ENCODE measurements at regions not wholly inside any gene's neighbourhood (a gene's known extent, or its start where the extent isn't known, plus 50 kb on each side); places are given as distances from the start of the nearest gene placed in this dataset.

GRCh38 chr7:54701982-54702381 is 57.0 kb downstream of the SEC61G start:
- intact Hi-C loops (cut with DNase I), result no loop called here
- no peak for ATAC-seq (ENCODE audit: poor library complexity)
- DNase-seq, result no peak

DNA sequence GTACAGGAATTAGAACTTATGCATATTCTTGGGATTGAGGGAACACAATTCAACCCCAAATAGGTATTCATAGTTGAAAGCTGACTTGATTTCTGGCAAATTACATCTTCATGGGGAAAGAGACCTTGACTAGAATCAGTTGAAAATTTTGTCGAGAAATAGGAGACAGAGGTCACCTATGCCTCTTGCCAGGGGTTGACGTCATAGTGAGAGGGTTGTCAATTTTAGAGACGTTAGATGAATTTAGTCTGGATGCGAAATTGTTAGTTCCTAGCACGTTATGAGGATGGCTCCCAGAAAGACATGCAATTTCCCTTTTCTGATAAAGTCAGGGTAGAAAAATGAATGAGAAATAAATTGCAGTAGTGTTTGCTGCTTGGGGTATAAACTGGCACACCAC is 59.3 kb downstream of the SEC61G start:
- DNase-seq (no peak), ATAC-seq (ENCODE audit: poor library complexity) (no peak)
- intact Hi-C loops (cut with DNase I), result no loop called here

- DNase-seq (no peak), ATAC-seq (ENCODE audit: poor library complexity) (no peak)
- intact Hi-C loops (cut with DNase I), result no loop called here
Observed at GRCh38 chr7:54697659-54698186, 61.3 kb downstream of the SEC61G start.

- intact Hi-C loops (cut with DNase I), result no loop called here
- DNase-seq, result no peak
Observed at GRCh38 chr7:54690892-54691291, 68.1 kb downstream of the SEC61G start.

GRCh38 chr7:54690050-54690443 is 69.0 kb downstream of the SEC61G start:
- intact Hi-C loops (cut with DNase I), result no loop called here
- DNase-seq (no peak), ATAC-seq (ENCODE audit: poor library complexity) (no peak)

More at GRCh38 chr7:54690892-54691291, 68.1 kb downstream of the SEC61G start:
- no peak for ATAC-seq (ENCODE audit: poor library complexity)

- ATAC-seq (ENCODE audit: poor library complexity) (no peak), DNase-seq (no peak)
- intact Hi-C loops (cut with DNase I), result no loop called here
Observed at GRCh38 chr7:54689394-54690049, 69.5 kb downstream of the SEC61G start.

GRCh38 chr7:54687462-54688212 is 71.4 kb downstream of the SEC61G start:
- no peak for DNase-seq
- no peak for ATAC-seq (ENCODE audit: poor library complexity)
- intact Hi-C loops (cut with DNase I), result no loop called here

GRCh38 chr7:54680377-54681005 is 78.5 kb downstream of the SEC61G start:
- ATAC-seq (ENCODE audit: poor library complexity) (no peak), DNase-seq (no peak)
- intact Hi-C loops (cut with DNase I), result no loop called here

DNA sequence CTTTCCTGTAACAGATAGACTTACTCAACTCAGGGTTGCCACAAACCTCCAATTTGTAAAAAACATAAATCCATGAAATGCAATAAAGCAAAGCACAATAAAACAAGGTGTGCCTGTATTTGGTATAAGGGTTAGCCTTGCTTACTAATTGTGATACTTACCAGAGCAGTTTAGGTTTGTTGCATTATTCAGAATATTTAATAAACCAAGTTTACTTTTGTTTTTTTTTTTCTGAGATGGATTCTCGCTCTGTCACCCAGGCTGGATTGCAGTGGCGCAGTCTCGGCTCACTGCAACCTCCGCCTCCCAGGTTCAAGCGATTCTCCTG is 79.6 kb downstream of the SEC61G start:
- DNase-seq, result no peak
- intact Hi-C loops (cut with DNase I), result no loop called here
- no peak for ATAC-seq (ENCODE audit: poor library complexity)

DNA sequence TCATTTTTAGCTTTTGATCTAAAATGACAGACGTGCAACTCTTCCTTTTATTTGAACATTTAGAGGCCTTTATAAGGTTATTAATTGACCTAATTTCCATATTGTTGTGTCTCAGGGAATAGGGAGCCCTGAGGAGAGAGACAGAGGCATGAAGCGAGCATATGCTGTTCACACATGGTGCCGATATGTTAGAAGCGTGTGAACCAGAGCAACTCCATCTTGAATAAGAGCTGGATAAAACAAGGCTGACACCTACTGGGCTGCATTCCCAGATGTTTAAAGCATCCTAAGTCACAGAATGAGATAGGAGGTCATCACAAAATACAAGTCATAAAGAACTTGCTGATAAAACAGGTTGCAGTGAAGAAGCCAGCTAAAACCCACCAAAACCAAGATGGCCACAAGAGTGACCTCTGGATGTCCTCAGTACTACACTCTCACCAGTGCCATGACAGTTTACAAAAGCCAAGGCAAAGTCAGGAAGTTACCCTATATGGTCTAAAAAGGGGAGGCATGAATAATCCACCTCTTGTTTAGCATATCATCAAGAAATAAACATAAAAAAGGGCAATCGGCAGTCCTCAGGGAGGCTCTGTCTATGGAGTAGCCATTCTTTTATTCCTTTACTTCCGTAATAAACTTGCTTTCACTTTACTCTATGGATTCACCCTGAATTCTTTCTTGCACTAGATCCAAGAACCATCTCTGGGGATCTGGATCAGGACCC is 80.1 kb downstream of the SEC61G start:
- ATAC-seq (ENCODE audit: poor library complexity), result no peak
- intact Hi-C loops (cut with DNase I), result no loop called here
- DNase-seq, result no peak

GRCh38 chr7:54674891-54675290 is 84.1 kb downstream of the SEC61G start:
- intact Hi-C loops (cut with DNase I), result no loop called here
- DNase-seq (no peak), ATAC-seq (ENCODE audit: poor library complexity) (no peak)

GRCh38 chr7:54672519-54672918 is 86.5 kb downstream of the SEC61G start:
- intact Hi-C loops (cut with DNase I), result no loop called here
- DNase-seq (no peak), ATAC-seq (ENCODE audit: poor library complexity) (no peak)

DNA sequence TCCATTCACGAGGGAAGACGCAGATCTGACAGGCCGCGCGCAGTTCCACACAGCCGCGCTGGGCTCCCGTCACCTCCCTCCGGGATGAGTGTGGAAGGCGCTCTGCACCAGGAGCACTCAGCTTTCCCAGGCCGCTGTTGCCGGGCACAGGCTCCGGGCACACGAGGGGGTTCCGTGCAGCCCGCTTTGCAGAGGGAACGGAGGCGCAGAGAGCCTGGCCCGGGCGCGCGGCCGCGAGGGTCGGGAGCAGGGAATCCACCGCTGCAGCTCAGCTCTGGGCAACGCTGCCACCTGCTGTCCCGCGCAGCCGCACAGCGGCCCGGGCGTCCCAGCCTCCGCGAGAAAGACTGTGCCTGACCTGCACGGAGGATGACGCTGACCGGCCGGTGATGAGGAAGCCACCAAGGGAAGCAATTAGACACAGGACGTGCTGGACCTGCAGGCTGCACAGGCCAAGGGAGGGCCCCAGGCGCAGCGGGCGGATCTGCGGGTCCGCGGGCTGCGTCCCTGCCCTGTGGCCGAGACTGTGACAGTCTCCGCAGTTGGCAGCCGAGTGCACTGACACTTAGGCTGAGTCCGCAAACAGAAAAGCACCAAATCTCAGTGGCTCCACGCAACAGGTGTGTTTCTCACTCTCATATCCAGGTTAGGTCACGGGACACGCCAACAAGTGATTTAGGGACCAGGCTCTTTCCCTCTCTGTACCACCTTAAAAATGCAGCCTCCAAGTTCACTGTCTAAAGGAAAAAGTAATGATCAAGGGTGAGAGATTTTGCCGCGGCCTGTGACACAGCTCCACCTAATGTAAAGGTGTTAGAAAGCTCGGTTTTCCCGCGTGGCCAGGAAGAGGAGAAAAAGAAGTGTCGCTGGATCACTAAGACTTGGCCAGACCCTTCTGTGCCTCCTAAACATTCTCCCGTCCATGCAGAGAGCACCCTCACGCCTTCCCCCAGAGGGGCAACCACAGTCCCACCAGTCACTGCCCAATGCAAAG is 94.5 kb downstream of the SEC61G start:
- ATAC-seq (ENCODE audit: poor library complexity) (peak; percentile 77), DNase-seq (no peak)
- intact Hi-C loops (cut with DNase I), result no loop called here

GRCh38 chr7:54663603-54664234 is 95.3 kb downstream of the SEC61G start:
- ATAC-seq (ENCODE audit: poor library complexity) (no peak), DNase-seq (no peak)
- intact Hi-C loops (cut with DNase I), result no loop called here

- DNase-seq (no peak), ATAC-seq (ENCODE audit: poor library complexity) (no peak)
- intact Hi-C loops (cut with DNase I), result no loop called here
Observed at GRCh38 chr7:54663186-54663585, 95.8 kb downstream of the SEC61G start.

- intact Hi-C loops (cut with DNase I), result no loop called here
- no peak for ATAC-seq (ENCODE audit: poor library complexity)
- DNase-seq, result no peak
Observed at GRCh38 chr7:54662701-54663100, 96.3 kb downstream of the SEC61G start.

DNA sequence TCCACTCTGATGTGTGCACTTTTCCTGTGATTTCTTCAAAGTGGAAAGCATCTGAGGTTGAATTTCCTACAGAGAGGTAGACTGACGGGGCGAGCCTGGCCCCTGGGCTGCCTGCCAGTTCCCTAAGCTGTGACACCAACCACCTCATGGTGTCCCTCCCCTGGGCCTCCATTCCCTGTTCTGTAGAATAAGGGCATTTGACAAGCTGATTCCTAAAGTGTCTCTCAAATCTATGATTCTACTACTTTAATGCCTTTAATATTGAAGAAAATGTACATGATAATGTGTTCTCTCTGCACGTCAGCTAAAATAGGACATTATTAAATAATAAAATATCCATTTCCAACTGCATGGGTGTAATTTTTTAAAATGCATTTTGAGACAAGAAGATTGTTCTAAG is 105.1 kb downstream of the SEC61G start:
- intact Hi-C loops (cut with DNase I), result no loop called here
- DNase-seq (no peak), ATAC-seq (ENCODE audit: poor library complexity) (no peak)

- DNase-seq (no peak), ATAC-seq (ENCODE audit: poor library complexity) (no peak)
- intact Hi-C loops (cut with DNase I), result no loop called here
Observed at GRCh38 chr7:54643064-54643463, 100.9 kb downstream of the VSTM2A start.

Data from Right ventricle myocardium superior (tissue), 1 donor.